ENCODE measurements at regions not wholly inside any gene's neighbourhood (a gene's known extent, or its start where the extent isn't known, plus 50 kb on each side); places are given as distances from the start of the nearest gene placed in this dataset.

DNA sequence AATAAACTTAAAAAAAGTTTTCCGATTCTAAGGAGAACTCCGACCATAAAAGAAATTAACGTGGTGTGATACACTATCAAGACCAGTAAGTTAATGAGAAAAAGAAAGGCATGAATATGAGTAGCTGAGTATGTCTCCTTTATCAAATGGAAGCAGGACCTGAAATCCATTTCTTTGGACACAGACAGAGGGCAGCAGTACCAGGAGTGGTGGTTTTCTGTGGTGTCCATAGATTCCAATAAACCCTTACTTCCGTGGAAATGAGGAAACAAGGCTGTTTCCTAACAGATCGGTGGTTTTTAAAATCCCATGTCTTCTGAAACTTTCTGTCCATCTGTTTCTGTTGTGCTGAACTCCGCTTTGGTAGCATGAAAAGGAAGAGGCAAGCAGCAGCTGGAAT lies 128.5 kb upstream of the TSPAN5 start:
- ChIA-PET CTCF (no interaction called here), POLR2A (ENCODE audit: low non-redundant PET) (no interaction called here)
- no peaks in the 10 kb centered on the region for H3K4me1 ChIP-seq (ENCODE audit: insufficient read depth, low read length, poor library complexity, severe bottlenecking)

DNA sequence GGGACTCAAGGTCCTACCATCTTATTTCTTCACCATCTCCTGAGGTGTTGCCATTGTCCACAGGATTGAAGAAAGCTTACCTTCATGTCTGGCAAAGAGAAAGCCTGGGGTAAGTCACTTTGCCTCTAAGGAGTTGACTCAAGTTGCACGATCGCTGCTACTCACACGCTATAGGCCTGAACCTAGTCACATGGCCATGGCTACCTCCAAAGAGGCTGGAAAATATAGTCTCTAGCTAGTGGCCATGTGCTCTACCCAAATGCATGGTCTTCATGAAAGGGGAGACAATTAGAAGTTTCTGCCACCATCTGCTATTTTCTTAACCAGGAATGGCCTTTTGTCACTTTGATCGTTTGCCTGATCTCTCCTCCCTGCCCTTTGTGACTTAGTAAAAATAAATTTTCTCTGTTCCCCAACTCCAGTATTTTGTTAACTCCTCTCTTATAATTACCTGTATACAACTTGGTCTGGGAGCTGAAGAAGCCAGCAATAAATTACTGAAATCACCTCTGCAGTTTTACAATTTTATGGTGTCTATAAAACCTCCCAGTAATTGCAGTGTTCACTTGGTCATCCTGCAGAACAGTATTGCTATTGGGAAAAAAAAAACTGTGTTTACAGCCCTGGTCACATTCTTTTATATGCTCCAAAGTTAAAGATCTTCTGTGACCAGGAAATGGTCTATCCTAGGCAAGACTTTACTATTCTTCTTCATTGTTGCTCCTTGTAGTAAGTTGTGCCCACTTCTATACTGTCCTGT lies 126.7 kb upstream of the TSPAN5 start:
- DNase-seq (ENCODE audit: low spot score): no peak
- TF ChIP-seq, protein P1, sequence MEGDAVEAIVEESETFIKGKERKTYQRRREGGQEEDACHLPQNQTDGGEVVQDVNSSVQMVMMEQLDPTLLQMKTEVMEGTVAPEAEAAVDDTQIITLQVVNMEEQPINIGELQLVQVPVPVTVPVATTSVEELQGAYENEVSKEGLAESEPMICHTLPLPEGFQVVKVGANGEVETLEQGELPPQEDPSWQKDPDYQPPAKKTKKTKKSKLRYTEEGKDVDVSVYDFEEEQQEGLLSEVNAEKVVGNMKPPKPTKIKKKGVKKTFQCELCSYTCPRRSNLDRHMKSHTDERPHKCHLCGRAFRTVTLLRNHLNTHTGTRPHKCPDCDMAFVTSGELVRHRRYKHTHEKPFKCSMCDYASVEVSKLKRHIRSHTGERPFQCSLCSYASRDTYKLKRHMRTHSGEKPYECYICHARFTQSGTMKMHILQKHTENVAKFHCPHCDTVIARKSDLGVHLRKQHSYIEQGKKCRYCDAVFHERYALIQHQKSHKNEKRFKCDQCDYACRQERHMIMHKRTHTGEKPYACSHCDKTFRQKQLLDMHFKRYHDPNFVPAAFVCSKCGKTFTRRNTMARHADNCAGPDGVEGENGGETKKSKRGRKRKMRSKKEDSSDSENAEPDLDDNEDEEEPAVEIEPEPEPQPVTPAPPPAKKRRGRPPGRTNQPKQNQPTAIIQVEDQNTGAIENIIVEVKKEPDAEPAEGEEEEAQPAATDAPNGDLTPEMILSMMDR (conservative IDR thresholded peaks at IDR 0.05; ENCODE audit: low read depth, low read length): no peak
- no peak for TF ChIP-seq EZH2 (IDR thresholded peaks at IDR 0.05; ENCODE audit: borderline replicate concordance, low read depth, low read length, poor library complexity, severe bottlenecking)
- no peaks in the 10 kb centered on the region for H3K4me1 ChIP-seq (ENCODE audit: insufficient read depth, low read length, poor library complexity, severe bottlenecking)
- no peaks in the 10 kb centered on the region for H3K27me3 ChIP-seq (replicated peaks; ENCODE audit: insufficient read depth, low read depth, low read length, poor library complexity)
- H3K9me3 ChIP-seq (ENCODE audit: low read depth, low read length, poor library complexity, severe bottlenecking): no peaks in the 10 kb centered on the region
- no peak overlapping the region for H3K4me3 ChIP-seq (ENCODE audit: low read depth, low read length, poor library complexity, severe bottlenecking)
- BruUV-seq (replicated peaks): no TSS peak
- no peak overlapping the region for H3K27ac ChIP-seq (ENCODE audit: low read depth, low read length, poor library complexity, severe bottlenecking)
- intact Hi-C loops (cut with micrococcal nuclease; ENCODE audit: unreplicated experiment): no loop called here
- ChIA-PET CTCF (no interaction called here), POLR2A (ENCODE audit: low non-redundant PET) (no interaction called here)
- no peaks in the 10 kb centered on the region for H3K36me3 ChIP-seq (ENCODE audit: insufficient read depth, low read length, poor library complexity, severe bottlenecking)

More for the DNA sequence above, 128.5 kb upstream of the TSPAN5 start:
- DNase-seq (ENCODE audit: low spot score): no peak
- Histone ChIP-seq H3K36me3 (ENCODE audit: insufficient read depth, low read length, poor library complexity, severe bottlenecking) (no peaks in the 10 kb centered on the region), H3K9me3 (ENCODE audit: low read depth, low read length, poor library complexity, severe bottlenecking) (no peaks in the 10 kb centered on the region), H3K27ac (ENCODE audit: low read depth, low read length, poor library complexity, severe bottlenecking) (no peak overlapping the region), H3K4me3 (ENCODE audit: low read depth, low read length, poor library complexity, severe bottlenecking) (no peak overlapping the region), H3K27me3 (replicated peaks; ENCODE audit: insufficient read depth, low read depth, low read length, poor library complexity) (no peaks in the 10 kb centered on the region)
- intact Hi-C loops (cut with micrococcal nuclease; ENCODE audit: unreplicated experiment): no loop called here
- TF ChIP-seq, protein P1 (conservative IDR thresholded peaks at IDR 0.05; ENCODE audit: low read depth, low read length): no peak
- TF ChIP-seq EZH2 (IDR thresholded peaks at IDR 0.05; ENCODE audit: borderline replicate concordance, low read depth, low read length, poor library complexity, severe bottlenecking): no peak
- BruUV-seq (replicated peaks): no TSS peak

DNA sequence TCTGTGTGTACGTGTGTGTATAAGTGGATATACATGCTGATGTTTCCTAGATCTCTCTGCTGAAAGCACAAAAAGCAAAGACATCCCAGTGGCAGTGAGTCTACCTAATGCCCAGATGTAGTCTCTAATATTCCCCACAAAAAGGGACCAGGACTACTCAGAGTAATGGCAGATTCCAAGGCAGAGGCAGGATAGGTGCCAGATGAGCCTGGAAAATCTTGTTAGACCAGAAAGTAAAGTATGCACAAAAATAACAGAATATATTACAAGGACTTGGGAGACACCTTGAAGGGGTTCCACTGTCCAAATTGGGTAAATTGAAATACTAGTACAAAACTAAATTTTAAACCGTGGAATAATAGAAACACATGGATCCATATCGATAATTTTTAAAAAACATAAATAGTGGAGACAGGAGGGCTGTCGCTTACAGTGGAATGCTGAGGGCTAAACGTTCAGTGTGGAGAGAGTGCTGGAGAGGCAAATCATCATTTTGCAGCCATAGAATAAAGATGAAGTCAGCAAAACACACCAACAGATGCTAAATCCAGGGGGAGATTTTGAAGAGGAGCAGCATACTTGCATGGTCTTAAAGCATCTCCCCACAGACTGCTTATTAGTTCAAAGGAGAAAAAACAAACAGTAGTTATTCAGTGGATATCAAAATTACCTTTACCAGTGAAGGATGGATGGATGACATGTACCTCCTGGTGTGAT lies 123.4 kb upstream of the TSPAN5 start:
- Histone ChIP-seq H3K4me1 (ENCODE audit: insufficient read depth, low read length, poor library complexity, severe bottlenecking) (no peaks in the 10 kb centered on the region), H3K27me3 (replicated peaks; ENCODE audit: insufficient read depth, low read depth, low read length, poor library complexity) (no peaks in the 10 kb centered on the region), H3K9me3 (ENCODE audit: low read depth, low read length, poor library complexity, severe bottlenecking) (no peaks in the 10 kb centered on the region), H3K36me3 (ENCODE audit: insufficient read depth, low read length, poor library complexity, severe bottlenecking) (no peaks in the 10 kb centered on the region), H3K27ac (ENCODE audit: low read depth, low read length, poor library complexity, severe bottlenecking) (no peak overlapping the region), H3K4me3 (ENCODE audit: low read depth, low read length, poor library complexity, severe bottlenecking) (no peak overlapping the region)
- no peak for DNase-seq (ENCODE audit: low spot score)
- no peak for TF ChIP-seq EZH2 (IDR thresholded peaks at IDR 0.05; ENCODE audit: borderline replicate concordance, low read depth, low read length, poor library complexity, severe bottlenecking)
- TF ChIP-seq, protein P1 (conservative IDR thresholded peaks at IDR 0.05; ENCODE audit: low read depth, low read length): no peak
- intact Hi-C loops (cut with micrococcal nuclease; ENCODE audit: unreplicated experiment): no loop called here
- BruUV-seq (replicated peaks): no TSS peak
- CTCF ChIA-PET: no interaction called here
- POLR2A ChIA-PET (ENCODE audit: low non-redundant PET): no interaction called here

Data from A673 (cell line).